SK-N-SH (cell line): ENCODE measurements at regions not wholly inside any gene's neighbourhood (a gene's known extent, or its start where the extent isn't known, plus 50 kb on each side); places are given as distances from the start of the nearest gene placed in this dataset.

Experiments used
- CTCF ChIA-PET: fragments of 300-600, 350-600 bp; formaldehyde crosslinking; extraction: SDS; loops from one replicate; lab custom pipeline; 2021; lab: Yijun Ruan, JAX
- POLR2A ChIA-PET: fragments of 350-600 bp; sonication (Branson Sonifier 250); formaldehyde crosslinking; extraction: SDS; loops from one replicate; lab custom pipeline; 2020; ENCODE audit warnings: antibody characterized with exemption, inconsistent platforms; lab: Yijun Ruan, JAX
- DNase-seq: peaks from one replicate; pipeline ENCODE4 v3.0.0; 2012
- H2AFZ ChIP-seq: fragments of 200-600 bp; sonication (generic); 2 replicates; pipeline ENCODE4 v1.8.1; 2016; ENCODE audit warnings: antibody characterized with exemption, mild to moderate bottlenecking, low read depth
- H3F3A ChIP-seq: fragments of 200-600 bp; sonication (generic); replicated peaks from 2 replicates; pipeline ENCODE3; 2016; ENCODE audit warnings: antibody characterized with exemption, mild to moderate bottlenecking; ENCODE audit not compliant: insufficient read depth
- H3K27ac ChIP-seq, 2 experiments: fragments of 200-500 bp in 1 of 2; fragments of 200-600 bp in 1 of 2; sonication (Bioruptor generic) in 1 of 2; sonication (generic), shearing (Covaris generic) in 1 of 2; 2 replicates each; pipeline versions ENCODE4 v1.5.1 to v1.6.1; 2014 to 2016; ENCODE audit warnings: low read depth in 2 of 2, inconsistent platforms in 1 of 2, low read length in 1 of 2, mild to moderate bottlenecking in 1 of 2, mixed read lengths in 1 of 2
- H3K27me3 ChIP-seq: fragments of 200-600 bp; sonication (generic), shearing (Covaris generic); 2 replicates; pipeline ENCODE4 v1.6.1; 2016; ENCODE audit warnings: mixed run types; ENCODE audit not compliant: insufficient read depth
- H3K36me3 ChIP-seq, 2 experiments: fragments of 200-500 bp in 1 of 2; fragments of 200-600 bp in 1 of 2; sonication (Bioruptor generic) in 1 of 2; sonication (generic) in 1 of 2; replicated peaks in 1 of 2; 2 replicates each; pipeline versions ENCODE3 to v1.5.1; 2014 to 2016; ENCODE audit warnings: low read length in 1 of 2, mild to moderate bottlenecking in 1 of 2; ENCODE audit not compliant: insufficient read depth in 2 of 2, control insufficient read depth in 1 of 2
- H3K4me1 ChIP-seq, 2 experiments: fragments of 200-500 bp in 1 of 2; fragments of 200-600 bp in 1 of 2; sonication (Bioruptor generic) in 1 of 2; sonication (generic), shearing (Covaris generic) in 1 of 2; 2 replicates each; pipeline versions ENCODE4 v1.5.1 to v1.6.1; 2014 to 2016; ENCODE audit warnings: low read depth in 1 of 2, low read length in 1 of 2, mixed run types in 1 of 2; ENCODE audit not compliant: insufficient read depth in 2 of 2, control insufficient read depth in 1 of 2
- H3K4me2 ChIP-seq: fragments of 200-600 bp; sonication (generic), shearing (Covaris generic); 2 replicates; pipeline ENCODE4 v1.6.1; 2017; ENCODE audit warnings: mixed run types
- H3K4me3 ChIP-seq, 2 experiments: fragments of 200-500 bp in 1 of 2; fragments of 200-600 bp in 1 of 2; sonication (Bioruptor generic) in 1 of 2; sonication (generic), shearing (Covaris generic) in 1 of 2; 2 replicates each; pipeline versions ENCODE4 v1.5.1 to v1.8.1; 2014 to 2016; ENCODE audit warnings: low read depth in 2 of 2, inconsistent platforms in 1 of 2, low read length in 1 of 2, mild to moderate bottlenecking in 1 of 2, mixed read lengths in 1 of 2, moderate library complexity in 1 of 2
- H3K79me2 ChIP-seq: fragments of 200-600 bp; sonication (generic); 2 replicates; pipeline ENCODE4 v1.8.1; 2017; ENCODE audit warnings: mild to moderate bottlenecking; ENCODE audit not compliant: insufficient read depth
- H3K9ac ChIP-seq: fragments of 200-600 bp; sonication (generic); 2 replicates; pipeline ENCODE4 v1.6.1; 2017; ENCODE audit warnings: mixed run types
- H3K9me2 ChIP-seq: fragments of 200-600 bp; sonication (generic); 2 replicates; pipeline ENCODE4 v1.6.1; 2017; ENCODE audit warnings: mixed run types
- H3K9me3 ChIP-seq: fragments of 200-600 bp; sonication (generic); 2 replicates; pipeline ENCODE4 v1.6.1; 2017; ENCODE audit warnings: mixed run types, mild to moderate bottlenecking, moderate library complexity
- H4K20me1 ChIP-seq: fragments of 200-600 bp; sonication (generic); 2 replicates; pipeline ENCODE4 v1.6.1; 2017; ENCODE audit warnings: mild to moderate bottlenecking, mixed run types; ENCODE audit not compliant: insufficient read depth
- CHD2 ChIP-seq: fragments of 150-350 bp; IDR thresholded peaks from 2 replicates; pipeline ENCODE4 v1.6.1; 2018; ENCODE audit warnings: low read length; ENCODE audit not compliant: partially characterized antibody
- EP300 ChIP-seq, 2 experiments: IDR thresholded peaks; 2 replicates each; pipeline versions ENCODE4 v1.4.0 to v1.6.1; 2012; ENCODE audit warnings: borderline replicate concordance in 1 of 2, low read depth in 1 of 2, low read length in 1 of 2
- FOXJ3 ChIP-seq: sonication (generic); formaldehyde crosslinking; IDR thresholded peaks from 2 replicates; pipeline ENCODE4 v1.5.1; 2020; ENCODE audit warnings: mild to moderate bottlenecking, missing genetic modification reagents
- FOXM1 ChIP-seq: IDR thresholded peaks from 2 replicates; pipeline ENCODE4 v1.4.0; 2012; ENCODE audit warnings: low read depth, mild to moderate bottlenecking
- GABPA ChIP-seq: IDR thresholded peaks from 2 replicates; pipeline ENCODE4 v1.4.0; 2012; ENCODE audit warnings: low read depth, mild to moderate bottlenecking
- GATA2 ChIP-seq: sonication (generic); formaldehyde crosslinking; IDR thresholded peaks from 2 replicates; pipeline ENCODE4 v1.5.0; 2020; ENCODE audit warnings: mild to moderate bottlenecking, missing genetic modification reagents
- MEF2A ChIP-seq: IDR thresholded peaks from 2 replicates; pipeline ENCODE4 v1.4.0; 2012; ENCODE audit warnings: low read depth, borderline replicate concordance
- MXI1 ChIP-seq: IDR thresholded peaks from 2 replicates; pipeline ENCODE4 v1.6.1; 2012; ENCODE audit warnings: mild to moderate bottlenecking, low read depth, low read length, improper control_type of control experiment
- NFIC ChIP-seq: IDR thresholded peaks from 2 replicates; pipeline ENCODE4 v1.4.0; 2012; ENCODE audit warnings: borderline replicate concordance
- POLR2AphosphoS5 ChIP-seq: IDR thresholded peaks from 2 replicates; pipeline ENCODE4 v1.6.1; 2012; ENCODE audit warnings: low read depth, low read length
- RAD21 ChIP-seq: IDR thresholded peaks from 2 replicates; pipeline ENCODE4 v1.6.1; 2012; ENCODE audit warnings: mild to moderate bottlenecking, low read length
- RFX5 ChIP-seq: IDR thresholded peaks from 2 replicates; pipeline ENCODE4 v1.6.1; 2012; ENCODE audit warnings: mild to moderate bottlenecking, improper control_type of control experiment, low read length
- RXRA ChIP-seq: IDR thresholded peaks from 2 replicates; pipeline ENCODE4 v1.4.0; 2012; ENCODE audit warnings: low read depth, mild to moderate bottlenecking, borderline replicate concordance
- SMC3 ChIP-seq: IDR thresholded peaks from 2 replicates; pipeline ENCODE4 v1.6.1; 2012; ENCODE audit warnings: low read depth, low read length, improper control_type of control experiment
- TAF1 ChIP-seq: IDR thresholded peaks from 2 replicates; pipeline ENCODE4 v1.6.1; 2012; ENCODE audit warnings: low read depth, mild to moderate bottlenecking, low read length, moderate library complexity, borderline replicate concordance
- TCF12 ChIP-seq: IDR thresholded peaks from 2 replicates; pipeline ENCODE4 v1.4.0; 2012
- TEAD4 ChIP-seq: IDR thresholded peaks from 2 replicates; pipeline ENCODE4 v1.4.0; 2012; ENCODE audit warnings: mild to moderate bottlenecking, borderline replicate concordance; ENCODE audit not compliant: insufficient read depth
- USF2 ChIP-seq: fragments of 150-350 bp; IDR thresholded peaks from 2 replicates; pipeline ENCODE4 v1.6.1; 2017; ENCODE audit warnings: antibody characterized with exemption, low read length, low read depth, borderline replicate concordance
- WGBS: methylation state at CpG from one replicate; pipeline ENCODE4 v1.1.6; 2017; ENCODE audit warnings: low lambda C conversion rate; 5-methylcytosine and 5-hydroxymethylcytosine counted together
- TF ChIP-seq, protein P1 (sequence below): IDR thresholded peaks from 2 replicates; pipeline ENCODE4 v1.4.0; 2012; ENCODE audit warnings: low read depth, borderline replicate concordance
- TF ChIP-seq, protein P2 (sequence below): IDR thresholded peaks from 2 replicates; pipeline ENCODE4 v1.4.0; 2012; ENCODE audit warnings: low read depth, borderline replicate concordance

DNA sequence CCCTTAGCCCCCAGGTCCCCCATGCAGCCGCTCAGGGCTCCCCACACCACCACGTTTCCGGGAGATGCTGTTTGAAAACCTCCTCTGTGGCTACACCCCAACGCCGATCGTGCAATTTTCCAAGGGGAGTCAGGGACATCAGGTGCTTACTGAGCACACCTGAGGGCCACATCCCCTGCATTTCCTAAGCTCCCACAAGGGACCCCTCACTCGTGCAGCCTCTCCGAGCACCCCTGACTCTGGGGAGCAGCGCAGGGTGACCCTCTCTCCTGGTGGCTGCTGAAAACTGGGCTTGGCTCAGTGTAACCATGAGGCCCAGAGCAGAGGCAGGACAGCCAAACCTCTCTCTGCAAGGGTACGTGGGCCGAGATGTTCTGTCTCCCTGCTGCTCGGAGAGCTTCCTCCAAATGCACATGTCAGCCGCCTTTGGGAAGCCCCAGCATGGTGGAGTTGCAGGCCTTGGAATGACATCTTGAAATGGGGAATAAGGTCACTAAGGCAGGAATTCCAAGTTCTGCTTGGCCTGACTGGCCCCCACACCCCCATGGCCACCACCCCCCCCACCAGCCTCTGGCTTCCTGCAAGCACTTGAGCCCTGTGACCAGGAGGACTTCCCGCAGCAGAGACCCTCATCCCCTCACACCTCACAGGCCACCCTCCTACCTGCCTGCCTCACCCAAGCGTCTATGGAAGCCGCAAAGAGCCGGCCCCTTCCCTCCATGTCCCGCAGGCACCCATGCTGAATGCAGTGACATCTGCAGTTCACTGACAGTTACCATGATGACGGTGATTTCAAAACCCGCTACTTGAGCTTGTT lies 257.4 kb downstream of the BRD1 start:
- Histone ChIP-seq H3K36me3 (no peaks in the 10 kb centered on the region), H3F3A (no peaks in the 10 kb centered on the region), H3K9ac (no peak overlapping the region), H3K9me3 (no peaks in the 10 kb centered on the region), H3K4me3 (no peak overlapping the region), H3K4me2 (no peak overlapping the region), H3K4me1 (no peaks in the 10 kb centered on the region), H3K9me2 (no peaks in the 10 kb centered on the region), H3K79me2 (no peaks in the 10 kb centered on the region), H2AFZ (no peak overlapping the region), H4K20me1 (no peaks in the 10 kb centered on the region), H3K27me3 (peaks cover 4% of the 10 kb centered on the region; the same call in 1 of the 2 replicates), H3K27ac (no peak overlapping the region)
- 32% methylated on average over 13 of the region's 20 CpGs for WGBS
- DNase-seq: no peak
- POLR2A ChIA-PET: no interaction called here
- TF ChIP-seq RXRA: no peak
- TF ChIP-seq GATA2 (CRISPR knock-in tag): no peak
- TF ChIP-seq USF2: no peak
- no peak for TF ChIP-seq MEF2A
- TF ChIP-seq TCF12: no peak
- no peak for TF ChIP-seq RFX5
- no peak for TF ChIP-seq CHD2
- no peak for TF ChIP-seq FOXM1
- TF ChIP-seq TEAD4: no peak
- TF ChIP-seq RAD21: no peak
- CTCF ChIA-PET: no interaction called here

DNA sequence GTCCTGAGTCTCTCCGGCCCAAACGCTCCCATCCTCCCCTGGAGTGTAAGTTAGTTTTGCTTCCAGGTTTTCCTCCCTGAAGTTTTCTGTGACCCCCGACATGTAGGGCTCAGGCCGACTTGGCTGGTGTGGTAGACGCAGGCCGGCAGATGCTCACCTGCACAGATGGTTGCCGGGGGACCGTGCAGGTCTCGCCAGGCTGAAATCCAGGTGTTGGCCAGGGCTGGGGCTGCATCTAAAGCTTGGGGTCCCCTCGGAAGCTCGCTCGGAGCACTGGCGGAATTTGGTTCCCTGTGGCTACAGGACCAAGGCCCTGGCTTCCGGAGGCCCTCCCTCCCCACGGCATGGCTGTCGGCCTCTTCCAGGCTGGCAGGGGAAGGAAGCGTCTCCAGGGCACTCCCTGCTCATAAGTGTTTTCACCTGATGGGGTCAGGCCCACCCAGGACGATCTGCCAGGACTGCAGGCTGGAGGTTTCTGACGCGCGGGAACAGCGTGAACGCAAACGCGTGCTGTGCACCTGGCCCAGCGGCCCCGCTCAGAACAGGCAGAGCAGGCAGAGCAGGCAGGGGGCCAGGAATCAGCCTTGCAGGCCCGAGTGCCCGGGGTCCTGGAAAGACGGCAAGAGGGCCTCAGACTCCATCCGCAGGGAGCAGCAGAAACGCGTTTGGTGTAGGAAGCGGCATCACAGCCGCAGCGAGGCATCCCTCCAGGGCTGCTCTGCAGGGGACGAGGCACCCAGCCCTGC lies 258.2 kb downstream of the BRD1 start:
- Histone ChIP-seq H3F3A (no peaks in the 10 kb centered on the region), H3K79me2 (no peaks in the 10 kb centered on the region), H3K9me3 (no peaks in the 10 kb centered on the region), H2AFZ (no peak overlapping the region), H3K4me2 (no peak overlapping the region), H3K4me1 (no peaks in the 10 kb centered on the region), H3K36me3 (no peaks in the 10 kb centered on the region), H3K27me3 (peaks cover 4% of the 10 kb centered on the region; the same call in 1 of the 2 replicates), H3K9ac (no peak overlapping the region), H3K27ac (no peak overlapping the region), H4K20me1 (no peaks in the 10 kb centered on the region), H3K4me3 (no peak overlapping the region), H3K9me2 (no peaks in the 10 kb centered on the region)
- no peak for DNase-seq
- WGBS: 31% methylated on average over 4 of the region's 37 CpGs
- POLR2A ChIA-PET: no interaction called here
- CTCF ChIA-PET: no interaction called here
- TF ChIP-seq TAF1 (no peak), RAD21 (no peak), MEF2A (no peak), CHD2 (no peak), TEAD4 (no peak), MXI1 (no peak), GATA2 (CRISPR knock-in tag) (no peak), FOXJ3 (CRISPR knock-in tag) (no peak), EP300 (IDR thresholded peaks at IDR 0.05; ENCODE audit: borderline replicate concordance in 1 of 2, low read depth in 1 of 2, low read length in 1 of 2) (no peak), NFIC (no peak), TCF12 (no peak), USF2 (no peak), FOXM1 (no peak), GABPA (no peak), POLR2AphosphoS5 (no peak), SMC3 (no peak)
- TF ChIP-seq, protein P1, sequence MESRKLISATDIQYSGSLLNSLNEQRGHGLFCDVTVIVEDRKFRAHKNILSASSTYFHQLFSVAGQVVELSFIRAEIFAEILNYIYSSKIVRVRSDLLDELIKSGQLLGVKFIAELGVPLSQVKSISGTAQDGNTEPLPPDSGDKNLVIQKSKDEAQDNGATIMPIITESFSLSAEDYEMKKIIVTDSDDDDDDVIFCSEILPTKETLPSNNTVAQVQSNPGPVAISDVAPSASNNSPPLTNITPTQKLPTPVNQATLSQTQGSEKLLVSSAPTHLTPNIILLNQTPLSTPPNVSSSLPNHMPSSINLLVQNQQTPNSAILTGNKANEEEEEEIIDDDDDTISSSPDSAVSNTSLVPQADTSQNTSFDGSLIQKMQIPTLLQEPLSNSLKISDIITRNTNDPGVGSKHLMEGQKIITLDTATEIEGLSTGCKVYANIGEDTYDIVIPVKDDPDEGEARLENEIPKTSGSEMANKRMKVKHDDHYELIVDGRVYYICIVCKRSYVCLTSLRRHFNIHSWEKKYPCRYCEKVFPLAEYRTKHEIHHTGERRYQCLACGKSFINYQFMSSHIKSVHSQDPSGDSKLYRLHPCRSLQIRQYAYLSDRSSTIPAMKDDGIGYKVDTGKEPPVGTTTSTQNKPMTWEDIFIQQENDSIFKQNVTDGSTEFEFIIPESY: no peak
- TF ChIP-seq, protein P2, sequence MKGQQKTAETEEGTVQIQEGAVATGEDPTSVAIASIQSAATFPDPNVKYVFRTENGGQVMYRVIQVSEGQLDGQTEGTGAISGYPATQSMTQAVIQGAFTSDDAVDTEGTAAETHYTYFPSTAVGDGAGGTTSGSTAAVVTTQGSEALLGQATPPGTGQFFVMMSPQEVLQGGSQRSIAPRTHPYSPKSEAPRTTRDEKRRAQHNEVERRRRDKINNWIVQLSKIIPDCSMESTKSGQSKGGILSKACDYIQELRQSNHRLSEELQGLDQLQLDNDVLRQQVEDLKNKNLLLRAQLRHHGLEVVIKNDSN: no peak
